ENCODE measurements at regions not wholly inside any gene's neighbourhood (a gene's known extent, or its start where the extent isn't known, plus 50 kb on each side); places are given as distances from the start of the nearest gene placed in this dataset.

DNA sequence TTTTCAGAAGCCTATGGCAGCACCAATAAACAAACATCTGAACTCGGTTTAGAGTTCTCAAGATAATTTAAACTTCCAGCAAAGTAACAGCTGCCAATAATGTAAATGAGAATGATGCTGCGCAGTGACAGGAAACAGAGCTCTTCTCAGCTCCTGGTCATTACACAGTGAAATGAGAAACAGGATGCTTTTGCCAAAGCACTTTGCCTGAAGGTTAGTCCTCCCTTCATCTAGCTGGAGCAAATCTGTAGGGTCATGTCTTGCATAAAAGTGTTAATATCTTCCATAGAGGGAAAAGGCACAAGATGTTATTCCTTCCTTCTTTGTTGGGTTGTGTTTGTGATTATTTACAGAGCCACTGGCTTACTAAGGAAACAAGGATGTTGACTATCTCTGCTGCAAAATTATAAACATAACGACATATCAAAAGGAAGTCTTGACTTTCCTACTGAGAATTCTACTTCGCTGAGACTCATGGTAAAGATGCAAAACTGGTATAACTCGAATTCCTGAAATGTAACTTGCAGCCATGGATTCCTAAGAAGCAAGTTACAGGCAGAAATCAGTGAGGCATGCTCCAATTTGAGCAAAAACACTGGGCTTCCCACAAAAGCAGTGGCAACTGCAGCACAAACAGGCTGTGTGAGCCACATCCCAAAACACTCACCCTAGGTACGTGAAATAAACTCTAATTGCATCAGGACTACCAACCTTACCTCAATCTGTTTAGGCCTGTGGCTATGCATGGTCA, 102.5 kb upstream of the BEND6 start:
- Histone ChIP-seq H3K27me3 (ENCODE audit: low read depth) (no peaks in the 10 kb centered on the region), H3K4me3 (no peak overlapping the region)
- in situ Hi-C loops (cut with MboI; ENCODE audit: low sequenced_read_pairs): no loop called here

DNA sequence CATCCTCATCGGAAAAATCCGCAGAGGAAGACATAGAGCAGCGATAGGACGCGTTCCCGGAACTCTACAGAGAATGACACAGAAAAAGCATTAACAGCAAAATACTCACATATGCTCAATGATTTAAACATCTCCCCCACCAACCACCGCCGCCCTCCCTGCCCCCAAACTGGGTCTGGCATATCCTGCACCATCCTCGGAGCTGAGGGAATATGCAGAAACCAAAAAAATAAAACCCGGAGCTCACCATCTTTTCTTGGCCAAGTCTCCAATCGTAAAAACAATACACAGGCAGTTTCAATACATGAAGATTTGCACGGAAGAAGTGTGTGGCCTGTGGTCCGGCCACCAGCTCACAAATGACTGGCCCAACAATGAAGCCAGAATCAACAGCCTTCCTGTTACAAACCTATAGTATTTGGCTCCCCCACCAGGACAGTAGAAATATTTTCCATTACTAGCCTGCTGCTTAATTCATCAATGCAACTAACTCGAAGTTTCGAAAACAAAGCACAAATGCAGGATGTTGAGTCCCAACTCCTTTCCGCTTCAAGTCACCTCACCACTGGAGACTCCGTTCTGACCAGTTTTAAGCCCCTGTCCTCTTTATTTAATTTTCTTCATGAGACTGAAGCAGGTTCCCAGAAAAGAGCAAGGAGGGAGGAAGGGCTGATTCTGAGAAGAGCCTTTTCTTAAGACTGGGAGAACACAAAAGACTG, 103.2 kb upstream of the BEND6 start:
- no peaks in the 10 kb centered on the region for H3K27me3 ChIP-seq (ENCODE audit: low read depth)
- peak; percentile 57 to 81 for DNase-seq (ENCODE audit: low spot score in 2 of 2)
- in situ Hi-C loops (cut with MboI; ENCODE audit: low sequenced_read_pairs): no loop called here
- H3K9me3 ChIP-seq: no peaks in the 10 kb centered on the region
- H3K4me3 ChIP-seq: no peak overlapping the region
- H3K4me1 ChIP-seq: peaks cover 17% of the 10 kb centered on the region
- no peaks in the 10 kb centered on the region for H3K36me3 ChIP-seq (replicated peaks)

More for the DNA sequence above, 102.5 kb upstream of the BEND6 start:
- Histone ChIP-seq H3K4me1 (peaks cover 17% of the 10 kb centered on the region), H3K9me3 (no peaks in the 10 kb centered on the region), H3K36me3 (replicated peaks) (no peaks in the 10 kb centered on the region)
- no peak for DNase-seq (ENCODE audit: low spot score in 2 of 2)

DNA sequence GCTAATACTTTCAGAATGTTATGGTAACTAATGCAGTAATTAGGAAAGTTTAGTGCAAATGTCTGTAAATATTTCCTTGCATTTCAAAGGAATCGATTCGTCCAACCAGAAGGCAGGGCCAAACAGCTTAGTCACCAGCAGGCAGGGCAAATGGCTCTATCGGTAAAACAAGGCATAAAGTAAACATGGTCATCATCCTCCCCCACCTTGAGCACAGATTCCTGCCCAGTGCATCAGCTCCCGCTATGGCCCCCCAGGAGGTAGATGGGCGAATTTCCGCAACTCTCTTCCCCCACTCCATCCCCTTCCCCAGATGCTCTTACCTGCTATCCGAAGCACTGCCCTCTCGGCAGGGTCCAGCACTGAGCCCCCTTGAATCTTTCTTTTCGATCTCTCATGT, 103.8 kb upstream of the BEND6 start:
- Histone ChIP-seq H3K4me1 (peaks cover 10% of the 10 kb centered on the region), H3K9me3 (no peaks in the 10 kb centered on the region), H3K4me3 (no peak overlapping the region), H3K27me3 (ENCODE audit: low read depth) (no peaks in the 10 kb centered on the region), H3K36me3 (replicated peaks) (no peaks in the 10 kb centered on the region)
- DNase-seq (ENCODE audit: low spot score in 2 of 2): no peak
- in situ Hi-C loops (cut with MboI; ENCODE audit: low sequenced_read_pairs): no loop called here

DNA sequence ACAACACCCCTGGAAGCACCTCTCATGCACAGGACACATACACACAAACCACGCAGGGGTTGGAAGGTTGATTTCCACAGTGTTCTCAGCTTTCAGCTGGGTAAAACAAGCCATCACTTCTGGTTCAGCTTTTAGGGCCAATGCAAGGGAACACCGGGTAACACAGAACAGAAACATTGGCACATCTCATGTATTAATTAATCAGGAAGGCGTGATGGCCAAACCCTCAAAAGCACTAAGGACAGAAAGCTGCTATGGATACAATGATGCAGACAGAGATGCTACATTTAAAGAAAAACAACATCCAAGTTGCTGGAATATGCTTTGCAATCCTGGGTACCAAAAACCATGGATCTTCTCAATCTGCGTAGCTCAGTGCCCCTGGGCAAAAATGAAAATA, 104.3 kb upstream of the BEND6 start:
- Histone ChIP-seq H3K36me3 (replicated peaks) (no peaks in the 10 kb centered on the region), H3K9me3 (no peaks in the 10 kb centered on the region), H3K4me3 (no peak overlapping the region), H3K27me3 (ENCODE audit: low read depth) (no peaks in the 10 kb centered on the region), H3K4me1 (peaks cover 6% of the 10 kb centered on the region)
- in situ Hi-C loops (cut with MboI; ENCODE audit: low sequenced_read_pairs): no loop called here
- no peak for DNase-seq (ENCODE audit: low spot score in 2 of 2)

DNA sequence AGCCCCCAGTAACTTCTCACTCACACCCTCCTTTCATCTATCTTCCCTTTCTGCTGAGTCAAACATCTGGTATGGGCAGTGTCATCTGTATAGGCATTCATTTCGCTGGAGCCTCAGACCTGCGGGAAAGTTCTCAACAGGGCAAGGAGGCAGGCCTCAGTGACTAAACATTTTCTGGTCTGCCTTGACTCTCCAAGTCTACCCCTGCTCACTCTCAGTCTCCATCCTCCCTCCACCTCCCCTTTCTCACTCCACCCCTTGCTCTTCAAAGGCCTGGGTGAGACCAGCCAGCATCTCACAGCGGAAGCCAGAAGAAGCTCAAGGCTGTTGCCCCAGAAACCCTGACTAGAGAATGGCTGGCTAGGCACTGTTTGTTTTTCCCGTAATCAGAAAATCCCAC, 105.0 kb upstream of the BEND6 start:
- no peaks in the 10 kb centered on the region for H3K36me3 ChIP-seq (replicated peaks)
- no peak for DNase-seq (ENCODE audit: low spot score in 2 of 2)
- H3K9me3 ChIP-seq: no peaks in the 10 kb centered on the region
- in situ Hi-C loops (cut with MboI; ENCODE audit: low sequenced_read_pairs): loop anchor here (10.0 kb wide), 1 partner anchor 215 kb away; no protein-coding TSS in a partner anchor
- no peaks in the 10 kb centered on the region for H3K27me3 ChIP-seq (ENCODE audit: low read depth)
- H3K4me3 ChIP-seq: no peak overlapping the region
- H3K4me1 ChIP-seq: no peaks in the 10 kb centered on the region; the same call in 1 of the 2 replicates

DNA sequence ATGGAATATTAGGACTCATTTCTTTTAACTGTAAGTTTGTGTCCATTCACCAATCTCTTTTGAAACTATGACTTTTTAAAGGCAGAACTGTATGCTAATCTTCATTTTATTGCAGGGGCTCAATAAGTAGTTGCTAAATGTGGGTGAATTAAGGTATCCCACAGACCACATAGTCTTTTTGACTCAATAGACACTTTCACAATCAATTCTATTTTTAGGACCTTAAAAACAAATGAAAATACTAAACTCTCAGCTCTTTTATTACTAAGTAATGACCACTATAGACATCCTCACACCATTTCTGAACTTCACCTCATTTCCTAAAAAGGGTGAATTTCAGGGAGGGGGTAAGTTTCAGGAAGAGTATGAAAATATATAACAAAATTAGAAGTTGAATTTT, 106.8 kb upstream of the BEND6 start:
- H3K4me3 ChIP-seq: no peak overlapping the region
- in situ Hi-C loops (cut with MboI; ENCODE audit: low sequenced_read_pairs): loop anchor here (10.0 kb wide), 1 partner anchor 213 kb away; no protein-coding TSS in a partner anchor
- no peaks in the 10 kb centered on the region; the same call in 1 of the 2 replicates for H3K4me1 ChIP-seq
- no peaks in the 10 kb centered on the region for H3K36me3 ChIP-seq (replicated peaks)
- DNase-seq (ENCODE audit: low spot score in 2 of 2): no peak
- H3K9me3 ChIP-seq: no peaks in the 10 kb centered on the region
- no peaks in the 10 kb centered on the region for H3K27me3 ChIP-seq (ENCODE audit: low read depth)

DNA sequence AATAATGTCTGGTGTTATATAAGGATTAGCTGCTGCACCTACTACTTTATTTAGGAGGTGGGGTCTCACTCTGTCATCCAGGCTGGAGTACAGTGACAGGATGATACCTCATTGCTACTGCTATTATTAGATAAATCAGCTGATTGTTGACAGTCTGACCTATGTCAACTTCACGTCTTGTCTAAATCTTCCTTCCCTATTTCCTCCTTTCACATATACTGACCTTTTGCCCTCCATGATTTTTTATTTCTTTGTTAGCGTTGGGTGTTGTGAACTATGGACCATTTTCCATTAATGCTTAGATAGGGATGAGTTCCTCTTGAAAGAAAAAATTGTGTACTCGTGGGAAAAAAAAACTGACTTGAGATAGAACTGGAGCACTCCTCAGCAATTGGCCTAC, 109.9 kb upstream of the BEND6 start:
- H3K9me3 ChIP-seq: no peaks in the 10 kb centered on the region
- DNase-seq (ENCODE audit: low spot score in 2 of 2): no peak
- in situ Hi-C loops (cut with MboI; ENCODE audit: low sequenced_read_pairs): loop anchor here (10.0 kb wide), 1 partner anchor 210 kb away; no protein-coding TSS in a partner anchor
- peaks cover 21% of the 10 kb centered on the region for H3K4me1 ChIP-seq
- no peak overlapping the region for H3K4me3 ChIP-seq
- H3K36me3 ChIP-seq (replicated peaks): no peaks in the 10 kb centered on the region
- H3K27me3 ChIP-seq (ENCODE audit: low read depth): no peaks in the 10 kb centered on the region

DNA sequence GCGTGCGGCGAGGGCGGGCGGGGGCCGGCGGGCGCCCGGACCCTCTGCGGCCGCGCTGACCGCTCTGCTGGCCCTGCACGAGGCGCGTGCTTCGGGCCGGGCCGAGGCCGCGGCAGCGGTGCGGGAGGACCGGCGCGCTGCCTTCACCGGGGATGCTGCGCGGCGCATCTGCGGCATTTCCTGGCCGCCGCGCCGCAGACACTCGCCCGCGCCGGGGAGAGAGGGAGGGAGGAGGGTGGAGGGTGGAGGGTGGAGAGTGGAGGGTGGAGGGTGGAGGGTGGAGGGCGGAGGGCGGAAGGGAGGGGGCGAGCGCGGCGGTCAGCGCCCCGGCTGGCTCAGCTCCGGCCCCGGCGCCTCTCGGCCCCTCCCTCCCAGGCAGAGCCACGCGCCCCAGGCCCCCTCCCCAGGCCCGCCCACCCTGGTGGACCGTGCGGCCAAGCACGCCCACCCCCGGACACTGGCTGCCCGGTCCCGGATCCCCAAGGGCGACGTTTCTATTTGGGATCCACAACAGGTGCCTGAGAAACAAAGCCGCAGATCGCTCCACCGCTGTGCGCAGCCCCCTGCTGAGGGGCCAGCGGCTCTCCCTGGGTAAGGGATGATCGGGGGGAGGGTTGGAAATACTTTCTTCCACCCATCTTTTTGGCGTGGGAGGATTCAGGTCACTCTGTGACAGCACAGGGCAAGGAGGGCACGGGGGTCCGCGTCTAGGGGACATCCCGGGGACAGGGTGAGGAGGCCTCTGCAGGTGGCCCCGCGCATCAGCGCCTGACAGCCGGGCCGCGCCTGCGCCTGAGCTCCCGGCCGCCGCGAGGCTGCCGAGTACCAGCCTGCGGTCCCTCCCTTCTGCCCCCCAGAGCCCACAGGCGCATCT, 111.2 kb upstream of the BEND6 start:
- H3K27me3 ChIP-seq (ENCODE audit: low read depth): no peaks in the 10 kb centered on the region
- in situ Hi-C loops (cut with MboI; ENCODE audit: low sequenced_read_pairs): loop anchor here (10.0 kb wide), 1 partner anchor 209 kb away; no protein-coding TSS in a partner anchor
- peaks cover 31% of the 10 kb centered on the region for H3K4me1 ChIP-seq
- H3K4me3 ChIP-seq: peak overlapping the region; percentile 65
- DNase-seq (ENCODE audit: low spot score in 2 of 2): peak; percentile 86 to 87
- H3K9me3 ChIP-seq: no peaks in the 10 kb centered on the region
- no peaks in the 10 kb centered on the region for H3K36me3 ChIP-seq (replicated peaks)

DNA sequence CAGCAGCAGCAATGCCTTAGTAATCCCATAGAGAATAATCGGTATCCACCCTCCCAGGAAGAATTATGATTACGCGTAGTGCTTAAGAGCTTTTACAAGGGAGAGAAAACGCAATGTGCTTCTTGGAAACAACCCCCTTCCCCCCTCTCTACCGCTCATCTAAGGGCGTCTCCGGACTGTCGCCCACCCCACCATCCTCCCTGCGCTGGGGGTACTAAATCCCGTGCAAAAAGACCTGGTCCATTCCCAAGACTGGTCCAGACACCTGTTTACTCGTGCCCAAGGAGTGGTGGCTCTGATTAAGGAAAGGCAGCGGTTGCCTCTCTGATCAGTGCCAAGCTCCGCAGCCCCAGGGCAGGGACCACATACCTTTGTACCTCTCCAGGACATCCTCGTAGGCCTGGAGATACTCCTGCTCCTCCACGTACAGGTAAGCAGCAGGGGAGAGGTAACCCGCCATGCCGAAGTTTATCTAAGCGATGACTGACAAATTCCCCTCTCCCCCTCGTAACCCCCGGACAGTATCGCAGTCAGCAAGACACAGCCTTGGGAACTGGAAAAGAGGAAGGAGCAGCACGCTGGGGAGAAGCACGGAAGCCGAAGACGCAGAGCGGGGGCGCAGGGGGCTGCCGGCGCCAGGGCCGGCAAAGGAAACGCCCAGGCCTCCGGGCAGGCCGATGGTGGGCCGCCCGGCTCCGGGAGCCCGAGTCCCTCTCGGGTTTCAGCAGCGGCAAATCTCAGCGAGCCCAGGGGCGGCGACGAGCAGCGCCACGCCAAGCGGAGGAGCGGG, 112.0 kb upstream of the BEND6 start:
- Histone ChIP-seq H3K4me1 (peaks cover 31% of the 10 kb centered on the region), H3K36me3 (replicated peaks) (no peaks in the 10 kb centered on the region), H3K4me3 (peak overlapping the region; percentile 65), H3K27me3 (ENCODE audit: low read depth) (no peaks in the 10 kb centered on the region), H3K9me3 (no peaks in the 10 kb centered on the region)
- peak; percentile 71 to 72 for DNase-seq (ENCODE audit: low spot score in 2 of 2)
- in situ Hi-C loops (cut with MboI; ENCODE audit: low sequenced_read_pairs): loop anchor here (10.0 kb wide), 1 partner anchor 208 kb away; no protein-coding TSS in a partner anchor

DNA sequence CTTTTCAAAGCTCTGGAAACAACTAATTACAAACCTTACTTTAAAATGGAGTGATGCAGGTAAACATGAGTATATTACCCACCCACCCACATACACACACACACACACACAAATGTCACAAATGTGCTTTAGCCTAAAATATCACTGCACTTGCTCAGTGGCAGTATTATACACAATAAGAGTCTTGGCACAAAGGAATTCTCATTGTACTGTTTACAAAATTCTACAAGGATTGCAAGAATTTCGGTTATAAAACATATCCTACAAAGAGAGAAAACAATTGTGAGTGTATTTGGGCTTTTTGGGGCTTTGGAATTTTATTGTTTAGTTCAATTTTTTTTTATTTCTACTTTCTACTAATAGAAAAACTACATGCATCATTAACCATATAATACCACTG, 113.2 kb upstream of the BEND6 start:
- Histone ChIP-seq H3K4me1 (peaks cover 31% of the 10 kb centered on the region), H3K9me3 (no peaks in the 10 kb centered on the region), H3K4me3 (peak overlapping the region; percentile 65), H3K27me3 (ENCODE audit: low read depth) (no peaks in the 10 kb centered on the region), H3K36me3 (replicated peaks) (no peaks in the 10 kb centered on the region)
- in situ Hi-C loops (cut with MboI; ENCODE audit: low sequenced_read_pairs): loop anchor here (10.0 kb wide), 1 partner anchor 207 kb away; no protein-coding TSS in a partner anchor
- no peak for DNase-seq (ENCODE audit: low spot score in 2 of 2)

DNA sequence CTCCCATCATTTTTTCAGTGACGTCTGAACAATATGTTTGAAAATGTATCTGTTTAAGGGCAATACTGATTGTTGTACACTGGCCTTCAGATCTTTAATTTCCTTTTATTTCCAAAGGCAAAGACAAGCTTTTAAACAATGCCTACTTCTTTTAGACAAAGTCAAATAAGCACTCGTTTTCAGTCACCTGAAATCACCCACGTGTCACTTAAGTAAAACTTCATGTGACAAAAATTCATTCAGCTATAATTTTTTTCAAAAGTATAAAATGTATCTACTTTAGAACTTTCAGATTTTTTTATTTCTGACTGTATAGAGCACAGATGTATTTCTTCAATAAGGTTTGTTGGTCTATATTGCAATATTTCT, 113.5 kb upstream of the BEND6 start:
- no peaks in the 10 kb centered on the region for H3K27me3 ChIP-seq (ENCODE audit: low read depth)
- DNase-seq (ENCODE audit: low spot score in 2 of 2): no peak
- H3K4me3 ChIP-seq: peak overlapping the region; percentile 65; the same call in 1 of the 2 replicates
- no peaks in the 10 kb centered on the region for H3K36me3 ChIP-seq (replicated peaks)
- H3K9me3 ChIP-seq: no peaks in the 10 kb centered on the region
- H3K4me1 ChIP-seq: peaks cover 31% of the 10 kb centered on the region
- in situ Hi-C loops (cut with MboI; ENCODE audit: low sequenced_read_pairs): loop anchor here (10.0 kb wide), 1 partner anchor 207 kb away; no protein-coding TSS in a partner anchor

DNA sequence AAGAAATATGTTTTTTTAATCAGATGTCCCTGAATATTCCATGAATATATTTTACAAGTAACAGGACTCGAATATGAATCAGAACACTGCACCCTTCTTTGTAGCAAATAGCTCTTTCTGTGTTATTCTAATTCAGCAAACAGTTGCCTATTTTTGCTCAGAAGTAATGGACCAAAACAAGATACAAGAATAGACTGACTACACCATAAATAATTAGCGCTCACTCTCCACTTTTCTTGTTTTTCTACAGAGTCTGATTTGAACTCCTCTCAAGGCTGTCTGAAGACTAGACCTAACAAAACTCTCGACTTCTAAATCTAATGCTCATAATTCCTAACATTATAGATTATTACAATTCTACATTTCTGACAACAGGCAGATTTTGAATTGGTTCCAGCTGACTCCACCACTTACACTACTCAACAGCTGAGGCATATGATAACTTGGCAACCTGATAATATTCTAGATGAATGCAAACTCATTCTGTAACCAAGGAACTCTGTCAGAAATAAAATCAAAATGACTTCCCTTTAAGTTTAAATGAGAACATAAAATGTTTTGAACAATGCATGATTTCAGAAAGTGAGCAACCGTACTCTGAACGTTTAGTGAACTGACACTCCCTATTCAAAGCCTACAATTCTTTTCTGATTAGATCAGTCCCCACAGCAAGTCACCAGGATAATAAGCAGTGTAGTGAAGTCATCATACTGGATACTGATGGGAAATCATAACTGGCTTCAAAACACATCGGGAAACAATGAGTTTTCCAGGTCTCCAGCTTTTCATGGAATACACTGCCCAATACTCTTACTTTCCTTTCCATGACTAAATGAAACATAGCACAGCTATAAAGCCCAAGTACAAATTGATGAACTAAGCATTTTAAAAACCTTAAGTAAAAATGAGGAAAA, 114.2 kb upstream of the BEND6 start:
- in situ Hi-C loops (cut with MboI; ENCODE audit: low sequenced_read_pairs): loop anchor here (10.0 kb wide), 1 partner anchor 206 kb away; no protein-coding TSS in a partner anchor
- Histone ChIP-seq H3K4me1 (peaks cover 31% of the 10 kb centered on the region), H3K27me3 (ENCODE audit: low read depth) (no peaks in the 10 kb centered on the region), H3K4me3 (peak overlapping the region; percentile 1; the same call in 1 of the 2 replicates), H3K9me3 (no peaks in the 10 kb centered on the region), H3K36me3 (replicated peaks) (no peaks in the 10 kb centered on the region)
- peak in 1 of 2 experiments; percentile 14 for DNase-seq (ENCODE audit: low spot score in 2 of 2)
